ENCODE measurements at regions not wholly inside any gene's neighbourhood (a gene's known extent, or its start where the extent isn't known, plus 50 kb on each side); places are given as distances from the start of the nearest gene placed in this dataset.

DNA sequence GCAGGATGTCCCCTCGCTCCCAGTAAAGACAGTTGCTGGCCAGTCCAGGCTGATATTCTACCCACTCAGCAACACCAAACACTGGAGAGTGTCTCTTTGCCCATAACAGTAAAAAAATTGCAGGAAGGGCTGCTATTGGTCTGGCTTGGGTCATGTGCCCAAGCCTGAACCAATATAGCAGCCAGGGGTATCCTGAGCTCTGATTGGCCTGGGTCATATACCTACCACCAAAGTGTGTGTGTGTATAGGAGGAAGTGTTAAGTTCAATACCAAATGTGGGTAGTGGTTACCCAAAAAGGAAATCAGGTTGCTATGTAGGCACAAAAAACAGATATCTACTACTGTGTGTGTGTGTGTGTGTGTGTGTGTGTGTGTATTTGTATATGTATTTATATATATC lies 373.2 kb downstream of the BCOR start:
- Histone ChIP-seq H2AFZ (ENCODE audit: low read depth, low read length) (no peak overlapping the region), H3K27ac (ENCODE audit: low read length) (no peak overlapping the region), H3K4me3 (ENCODE audit: low read length) (no peak overlapping the region), H3K9me2 (ENCODE audit: insufficient read depth, low read length) (no peaks in the 10 kb centered on the region), H3K4me2 (ENCODE audit: low read length) (no peak overlapping the region), H3K9ac (ENCODE audit: low read length) (no peak overlapping the region), H3K79me2 (replicated peaks; ENCODE audit: insufficient read depth, low read length) (no peaks in the 10 kb centered on the region), H3K27me3 (ENCODE audit: insufficient read depth, low read depth, low read length) (no peaks in the 10 kb centered on the region), H3K36me3 (ENCODE audit: insufficient read depth, low read length) (no peaks in the 10 kb centered on the region), H4K20me1 (ENCODE audit: insufficient read depth) (no peaks in the 10 kb centered on the region), H3F3A (ENCODE audit: insufficient read depth, low read length, poor library complexity, severe bottlenecking) (no peaks in the 10 kb centered on the region), H3K9me3 (ENCODE audit: low read length) (no peaks in the 10 kb centered on the region)
- TF ChIP-seq TAF1 (IDR thresholded peaks at IDR 0.05; ENCODE audit: low read depth) (no peak), REST (IDR thresholded peaks at IDR 0.05; ENCODE audit: borderline replicate concordance) (no peak), RAD21 (conservative IDR thresholded peaks at IDR 0.05) (no peak), EZH2 (IDR thresholded peaks at IDR 0.05; ENCODE audit: borderline replicate concordance, insufficient read depth, low read length, poor library complexity, severe bottlenecking) (no peak)

DNA sequence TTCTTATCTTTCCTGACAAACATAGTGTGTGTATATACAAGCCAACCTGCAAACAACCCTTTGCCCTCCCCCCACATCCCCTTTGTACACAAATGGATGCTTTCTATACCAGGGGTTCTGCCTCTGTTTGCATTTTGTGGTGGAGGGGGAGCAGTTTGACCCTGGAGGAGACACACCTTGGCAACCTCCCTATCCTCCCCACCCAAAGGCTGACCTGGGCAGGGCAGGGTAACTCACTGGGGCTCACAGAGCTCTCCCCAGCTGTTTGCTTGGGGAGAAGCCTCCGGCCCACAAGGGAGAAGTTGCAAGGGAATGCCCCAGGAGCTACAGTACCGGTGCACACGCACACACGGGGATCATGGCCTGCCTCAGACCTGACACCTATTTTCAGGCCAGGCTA lies 372.6 kb downstream of the BCOR start:
- no peaks in the 10 kb centered on the region for H3K79me2 ChIP-seq (replicated peaks; ENCODE audit: insufficient read depth, low read length)
- H3K4me2 ChIP-seq (ENCODE audit: low read length): no peak overlapping the region
- no peaks in the 10 kb centered on the region for H3K9me2 ChIP-seq (ENCODE audit: insufficient read depth, low read length)
- no peaks in the 10 kb centered on the region for H3F3A ChIP-seq (ENCODE audit: insufficient read depth, low read length, poor library complexity, severe bottlenecking)
- no peaks in the 10 kb centered on the region for H3K9me3 ChIP-seq (ENCODE audit: low read length)
- no peak overlapping the region for H3K9ac ChIP-seq (ENCODE audit: low read length)
- H2AFZ ChIP-seq (ENCODE audit: low read depth, low read length): no peak overlapping the region
- H4K20me1 ChIP-seq (ENCODE audit: insufficient read depth): no peaks in the 10 kb centered on the region
- TF ChIP-seq RAD21 (conservative IDR thresholded peaks at IDR 0.05) (no peak), EZH2 (IDR thresholded peaks at IDR 0.05; ENCODE audit: borderline replicate concordance, insufficient read depth, low read length, poor library complexity, severe bottlenecking) (no peak), TAF1 (IDR thresholded peaks at IDR 0.05; ENCODE audit: low read depth) (no peak), SMC3 (conservative IDR thresholded peaks at IDR 0.05; ENCODE audit: poor library complexity) (no peak), EP300 (conservative IDR thresholded peaks at IDR 0.05; ENCODE audit: poor library complexity, severe bottlenecking) (no peak), POLR2AphosphoS5 (IDR thresholded peaks at IDR 0.05) (no peak), MXI1 (conservative IDR thresholded peaks at IDR 0.05; ENCODE audit: poor library complexity, severe bottlenecking) (no peak), REST (IDR thresholded peaks at IDR 0.05; ENCODE audit: borderline replicate concordance) (no peak)
- TF ChIP-seq, protein P1, sequence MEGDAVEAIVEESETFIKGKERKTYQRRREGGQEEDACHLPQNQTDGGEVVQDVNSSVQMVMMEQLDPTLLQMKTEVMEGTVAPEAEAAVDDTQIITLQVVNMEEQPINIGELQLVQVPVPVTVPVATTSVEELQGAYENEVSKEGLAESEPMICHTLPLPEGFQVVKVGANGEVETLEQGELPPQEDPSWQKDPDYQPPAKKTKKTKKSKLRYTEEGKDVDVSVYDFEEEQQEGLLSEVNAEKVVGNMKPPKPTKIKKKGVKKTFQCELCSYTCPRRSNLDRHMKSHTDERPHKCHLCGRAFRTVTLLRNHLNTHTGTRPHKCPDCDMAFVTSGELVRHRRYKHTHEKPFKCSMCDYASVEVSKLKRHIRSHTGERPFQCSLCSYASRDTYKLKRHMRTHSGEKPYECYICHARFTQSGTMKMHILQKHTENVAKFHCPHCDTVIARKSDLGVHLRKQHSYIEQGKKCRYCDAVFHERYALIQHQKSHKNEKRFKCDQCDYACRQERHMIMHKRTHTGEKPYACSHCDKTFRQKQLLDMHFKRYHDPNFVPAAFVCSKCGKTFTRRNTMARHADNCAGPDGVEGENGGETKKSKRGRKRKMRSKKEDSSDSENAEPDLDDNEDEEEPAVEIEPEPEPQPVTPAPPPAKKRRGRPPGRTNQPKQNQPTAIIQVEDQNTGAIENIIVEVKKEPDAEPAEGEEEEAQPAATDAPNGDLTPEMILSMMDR (IDR thresholded peaks at IDR 0.05; ENCODE audit: poor library complexity, severe bottlenecking): no peak
- H3K27ac ChIP-seq (ENCODE audit: low read length): no peak overlapping the region
- H3K4me3 ChIP-seq (ENCODE audit: low read length): no peak overlapping the region
- no peaks in the 10 kb centered on the region for H3K27me3 ChIP-seq (ENCODE audit: insufficient read depth, low read depth, low read length)
- no peaks in the 10 kb centered on the region for H3K36me3 ChIP-seq (ENCODE audit: insufficient read depth, low read length)
